Ovary (tissue), 3 donors: ENCODE measurements at regions not wholly inside any gene's neighbourhood (a gene's known extent, or its start where the extent isn't known, plus 50 kb on each side); places are given as distances from the start of the nearest gene placed in this dataset.

ENCODE experiments used
- CTCF ChIP-seq, 3 donors: fragments of 450-650 bp in 2 of 3; fragments of 200-600 bp in 1 of 3; IDR thresholded peaks; one replicate each; pipeline versions ENCODE4 v1.5.1 to v1.8.0; 2016 to 2022; ENCODE audit warnings: antibody characterized with exemption in 3 of 3, mild to moderate bottlenecking in 1 of 3
- POLR2A ChIP-seq: fragments of 450-650 bp; IDR thresholded peaks from one replicate; pipeline ENCODE4 v1.6.1; 2017; ENCODE audit warnings: antibody characterized with exemption, mild to moderate bottlenecking, moderate library complexity
- donor health status: DM: no; HTN: no; CAD: no.

DNA sequence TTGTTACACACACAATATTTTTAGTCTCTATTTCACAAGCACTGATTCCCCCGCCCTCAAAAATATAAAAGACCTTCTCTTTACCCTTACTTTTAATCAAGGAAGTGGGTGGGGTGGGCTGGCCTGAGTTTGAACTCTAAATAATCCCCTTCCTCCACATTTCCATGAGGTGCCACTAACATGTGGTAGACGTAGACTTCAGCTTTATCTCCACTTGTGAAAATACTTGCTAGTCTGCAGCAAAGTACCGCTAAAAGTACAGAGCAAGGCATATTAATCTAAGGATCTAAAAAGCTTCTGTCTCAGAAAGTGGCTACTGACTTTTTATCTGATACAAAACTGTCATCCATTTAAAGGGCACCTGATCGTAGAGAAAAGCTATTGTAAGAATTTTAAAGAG lies 739.6 kb upstream of the SLC10A2 start:
- TF ChIP-seq CTCF (IDR thresholded peaks at IDR 0.05) (no peak), POLR2A (no peak)
